Left ventricle myocardium inferior (tissue), 1 donor: ENCODE measurements at regions not wholly inside any gene's neighbourhood (a gene's known extent, or its start where the extent isn't known, plus 50 kb on each side); places are given as distances from the start of the nearest gene placed in this dataset.

Experiments used
- DNase-seq: peaks from one replicate; pipeline ENCODE4 v3.0.0-alpha.2; 2020
- H3K27ac ChIP-seq: fragments of 200-600 bp; replicated peaks from 2 replicates; pipeline ENCODE4 v1.8.0; 2021
- H3K27me3 ChIP-seq: fragments of 200-600 bp; 2 replicates; pipeline ENCODE4 v1.8.0; 2021; ENCODE audit warnings: low read depth
- H3K36me3 ChIP-seq: fragments of 200-600 bp; 2 replicates; pipeline ENCODE4 v1.8.0; 2021
- H3K4me1 ChIP-seq: fragments of 200-600 bp; 2 replicates; pipeline ENCODE4 v1.8.0; 2021
- H3K4me3 ChIP-seq: fragments of 200-600 bp; 2 replicates; pipeline ENCODE4 v1.8.0; 2021; ENCODE audit warnings: mild to moderate bottlenecking, moderate library complexity
- H3K9me3 ChIP-seq: fragments of 200-600 bp; replicated peaks from 2 replicates; pipeline ENCODE4 v1.8.0; 2021
- CTCF ChIP-seq: fragments of 200-600 bp; IDR thresholded peaks from 2 replicates; pipeline ENCODE4 v1.8.0; 2021; ENCODE audit warnings: antibody characterized with exemption, mild to moderate bottlenecking, borderline replicate concordance
- intact Hi-C: fragments of 100-400 bp; cut with micrococcal nuclease; formaldehyde crosslinking; loops from one replicate; pipeline ENCODE4 v1.11.0; 2022
- donor health status: DM: no; HTN: yes; CAD: no; lungs with severe emphysema.

GRCh38 chr6:82097676-82098075, 149.9 kb downstream of the IBTK start:
- Histone ChIP-seq H3K4me1 (no peaks in the 10 kb centered on the region), H3K36me3 (no peaks in the 10 kb centered on the region), H3K27ac (no peak overlapping the region), H3K27me3 (no peaks in the 10 kb centered on the region), H3K9me3 (peaks cover 16% of the 10 kb centered on the region), H3K4me3 (no peak overlapping the region)
- DNase-seq: no peak
- intact Hi-C loops: no loop called here
- TF ChIP-seq CTCF: no peak

GRCh38 chr6:82095091-82095490, 152.5 kb downstream of the IBTK start:
- no peak for DNase-seq
- H3K27ac ChIP-seq: no peak overlapping the region
- H3K4me1 ChIP-seq: no peaks in the 10 kb centered on the region
- H3K27me3 ChIP-seq: no peaks in the 10 kb centered on the region
- H3K9me3 ChIP-seq: peaks cover 7% of the 10 kb centered on the region
- no peak overlapping the region for H3K4me3 ChIP-seq
- intact Hi-C loops: no loop called here
- no peak for TF ChIP-seq CTCF
- H3K36me3 ChIP-seq: no peaks in the 10 kb centered on the region

GRCh38 chr6:82094166-82094806, 153.3 kb downstream of the IBTK start:
- no peaks in the 10 kb centered on the region for H3K4me1 ChIP-seq
- no peak overlapping the region for H3K27ac ChIP-seq
- H3K9me3 ChIP-seq: no peaks in the 10 kb centered on the region
- no peak overlapping the region for H3K4me3 ChIP-seq
- intact Hi-C loops: no loop called here
- H3K36me3 ChIP-seq: no peaks in the 10 kb centered on the region
- H3K27me3 ChIP-seq: no peaks in the 10 kb centered on the region
- no peak for TF ChIP-seq CTCF
- no peak for DNase-seq

GRCh38 chr6:82088978-82089771, 158.4 kb downstream of the IBTK start:
- no peak for DNase-seq
- H3K4me1 ChIP-seq: no peaks in the 10 kb centered on the region
- no peak overlapping the region for H3K27ac ChIP-seq
- H3K4me3 ChIP-seq: no peak overlapping the region
- no peak for TF ChIP-seq CTCF
- no peaks in the 10 kb centered on the region for H3K36me3 ChIP-seq
- no peaks in the 10 kb centered on the region for H3K9me3 ChIP-seq
- H3K27me3 ChIP-seq: no peaks in the 10 kb centered on the region
- intact Hi-C loops: no loop called here

GRCh38 chr6:82086944-82087343, 160.6 kb downstream of the IBTK start:
- TF ChIP-seq CTCF: no peak
- H3K4me1 ChIP-seq: no peaks in the 10 kb centered on the region
- DNase-seq: no peak
- intact Hi-C loops: no loop called here
- no peaks in the 10 kb centered on the region for H3K9me3 ChIP-seq
- H3K27me3 ChIP-seq: no peaks in the 10 kb centered on the region
- H3K36me3 ChIP-seq: no peaks in the 10 kb centered on the region
- H3K4me3 ChIP-seq: no peak overlapping the region
- no peak overlapping the region for H3K27ac ChIP-seq
